SU-DHL-6 (cell line): ENCODE measurements at regions not wholly inside any gene's neighbourhood (a gene's known extent, or its start where the extent isn't known, plus 50 kb on each side); places are given as distances from the start of the nearest gene placed in this dataset.

ENCODE experiments used
- H2AFZ ChIP-seq: fragments of 200-600 bp; sonication (generic); 2 replicates; pipeline ENCODE4 v1.6.1; 2014; ENCODE audit warnings: low read depth, mild to moderate bottlenecking, moderate library complexity, mixed read lengths, antibody characterized with exemption, low read length; ENCODE audit not compliant: severe bottlenecking
- H3F3A ChIP-seq: fragments of 200-600 bp; shearing (Covaris generic); 2 replicates; pipeline ENCODE4 v1.6.0; 2016; ENCODE audit warnings: antibody characterized with exemption, mild to moderate bottlenecking; ENCODE audit not compliant: insufficient read depth
- H3K27ac ChIP-seq: fragments of 200-600 bp; sonication (generic); 2 replicates; pipeline ENCODE4 v1.5.1; 2016; ENCODE audit warnings: low read depth, mild to moderate bottlenecking, low read length, moderate library complexity, mixed read lengths
- H3K27me3 ChIP-seq: fragments of 200-600 bp; sonication (generic), shearing (Covaris generic); 2 replicates; pipeline ENCODE4 v1.6.0; 2014; ENCODE audit warnings: mild to moderate bottlenecking, low read length
- H3K36me3 ChIP-seq: fragments of 200-600 bp; sonication (generic); 2 replicates; pipeline ENCODE4 v1.6.1; 2014; ENCODE audit warnings: mild to moderate bottlenecking, low read length, mixed read lengths
- H3K4me2 ChIP-seq: fragments of 300-600, 200-600 bp; shearing (Covaris generic), sonication (generic); 2 replicates; pipeline ENCODE4 v1.6.0; 2014; ENCODE audit warnings: low read length, low read depth, mild to moderate bottlenecking; ENCODE audit not compliant: poor library complexity, severe bottlenecking
- H3K4me3 ChIP-seq: fragments of 200-600 bp; sonication (generic); 2 replicates; pipeline ENCODE4 v1.5.1; 2014; ENCODE audit warnings: antibody characterized with exemption, low read length, mild to moderate bottlenecking, mixed read lengths; ENCODE audit not compliant: insufficient read depth, poor library complexity, severe bottlenecking
- H3K79me2 ChIP-seq: fragments of 200-600 bp; sonication (generic); 2 replicates; pipeline ENCODE4 v1.6.1; 2014; ENCODE audit warnings: mild to moderate bottlenecking, low read length, moderate library complexity; ENCODE audit not compliant: insufficient read depth
- H3K9ac ChIP-seq: fragments of 200-600 bp; sonication (generic); 2 replicates; pipeline ENCODE4 v1.7.0; 2014; ENCODE audit warnings: mild to moderate bottlenecking, low read length
- H3K9me2 ChIP-seq: fragments of 200-600 bp; sonication (generic); replicated peaks from 2 replicates; pipeline ENCODE4 v1.6.1; 2014; ENCODE audit warnings: low read length; ENCODE audit not compliant: insufficient read depth
- H3K9me3 ChIP-seq: fragments of 200-600 bp; sonication (generic); 2 replicates; pipeline ENCODE4 v1.6.1; 2014; ENCODE audit warnings: low read length, mixed read lengths; ENCODE audit not compliant: insufficient read depth
- H4K20me1 ChIP-seq: fragments of 200-600 bp; sonication (generic); 2 replicates; pipeline ENCODE4 v1.6.1; 2014; ENCODE audit warnings: low read depth, mild to moderate bottlenecking, antibody characterized with exemption, low read length, moderate library complexity, mixed read lengths
- CTCF ChIP-seq: fragments of 200-600 bp; sonication (generic); IDR thresholded peaks from one replicate; pipeline ENCODE4 v1.5.1; 2017; ENCODE audit warnings: antibody characterized with exemption, mild to moderate bottlenecking, low read length, moderate library complexity; ENCODE audit not compliant: insufficient read depth, poor library complexity, severe bottlenecking
- EZH2phosphoT487 ChIP-seq: fragments of 200-600 bp; sonication (generic), shearing (Covaris generic); conservative IDR thresholded peaks from 2 replicates; pipeline ENCODE4 v1.6.1; 2018; ENCODE audit warnings: mild to moderate bottlenecking, antibody characterized with exemption, low read length, moderate library complexity, mixed read lengths

GRCh38 chr3:193896419-193896818 is 239.5 kb upstream of the HES1 start:
- Histone ChIP-seq H3K9me2 (no peaks in the 10 kb centered on the region), H3K9ac (no peak overlapping the region), H3K27ac (no peak overlapping the region), H3K9me3 (no peaks in the 10 kb centered on the region), H3K79me2 (no peaks in the 10 kb centered on the region), H4K20me1 (no peaks in the 10 kb centered on the region), H2AFZ (no peak overlapping the region), H3K27me3 (no peaks in the 10 kb centered on the region), H3K4me2 (no peak overlapping the region), H3K4me3 (no peak overlapping the region), H3K36me3 (no peaks in the 10 kb centered on the region), H3F3A (no peaks in the 10 kb centered on the region)
- TF ChIP-seq EZH2phosphoT487 (no peak), CTCF (no peak)

- Histone ChIP-seq H3K36me3 (no peaks in the 10 kb centered on the region), H3K4me2 (no peak overlapping the region), H3K4me3 (no peak overlapping the region), H3K79me2 (no peaks in the 10 kb centered on the region), H2AFZ (no peak overlapping the region), H3F3A (no peaks in the 10 kb centered on the region), H3K9me3 (no peaks in the 10 kb centered on the region), H3K9me2 (no peaks in the 10 kb centered on the region), H4K20me1 (no peaks in the 10 kb centered on the region), H3K27ac (no peak overlapping the region), H3K9ac (no peak overlapping the region), H3K27me3 (no peaks in the 10 kb centered on the region)
- TF ChIP-seq CTCF (no peak), EZH2phosphoT487 (no peak)
Measured at GRCh38 chr3:193897288-193897687, 238.7 kb upstream of the HES1 start.

- no peak for TF ChIP-seq EZH2phosphoT487
- TF ChIP-seq CTCF: no peak
- Histone ChIP-seq H3K9me2 (no peaks in the 10 kb centered on the region), H3K27me3 (no peaks in the 10 kb centered on the region), H3K4me3 (no peak overlapping the region), H4K20me1 (no peaks in the 10 kb centered on the region), H3K79me2 (no peaks in the 10 kb centered on the region), H3K36me3 (no peaks in the 10 kb centered on the region), H3K27ac (no peak overlapping the region), H3K9me3 (no peaks in the 10 kb centered on the region), H3F3A (no peaks in the 10 kb centered on the region), H2AFZ (no peak overlapping the region), H3K9ac (no peak overlapping the region), H3K4me2 (no peak overlapping the region)
Measured at GRCh38 chr3:193897731-193898180, 238.2 kb upstream of the HES1 start.
